NCI-H146 (cell line): ENCODE measurements at regions not wholly inside any gene's neighbourhood (a gene's known extent, or its start where the extent isn't known, plus 50 kb on each side); places are given as distances from the start of the nearest gene placed in this dataset.

Experiments
- DNase-seq: peaks from one replicate; lab custom pipeline; 2025; lab: John Stamatoyannopoulos, UW

DNA sequence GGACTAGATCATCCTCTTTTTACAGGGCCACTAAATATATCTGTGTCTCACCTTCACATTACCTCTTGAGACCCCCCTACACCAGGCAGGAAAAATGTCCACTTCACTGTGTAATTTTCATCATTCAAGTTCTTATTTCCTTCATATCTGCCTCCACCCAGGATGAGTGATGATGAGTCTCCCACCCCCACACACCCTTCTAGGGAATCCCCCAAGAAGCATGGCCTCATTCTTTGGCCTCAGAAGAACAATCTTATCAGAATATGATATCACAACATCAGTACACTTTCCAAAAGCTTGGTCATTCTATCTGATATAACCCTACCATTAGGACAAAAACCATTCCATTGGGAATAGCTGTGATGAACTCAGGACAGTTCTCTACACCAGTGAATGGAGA, 170.3 kb upstream of the DUSP10 start:
- DNase-seq: no peak

DNA sequence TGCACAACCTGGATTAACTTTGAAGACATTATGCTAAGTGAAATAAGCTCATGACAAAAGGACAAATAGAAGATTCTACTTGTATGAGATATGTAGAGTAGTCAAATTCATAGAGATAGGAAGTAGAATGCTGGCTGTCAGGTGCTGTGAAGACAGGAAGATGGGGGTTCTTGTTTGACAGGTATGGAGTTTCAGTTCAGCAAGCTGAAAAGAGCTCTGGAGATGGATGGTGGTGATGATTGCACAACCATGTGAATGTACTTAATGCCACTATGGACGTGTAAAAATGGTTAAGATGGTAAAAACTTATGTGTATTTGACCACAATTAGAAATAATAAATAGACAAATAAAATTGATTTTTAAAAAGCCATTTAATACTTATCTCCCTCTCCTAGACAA, 169.8 kb upstream of the DUSP10 start:
- no peak for DNase-seq

DNA sequence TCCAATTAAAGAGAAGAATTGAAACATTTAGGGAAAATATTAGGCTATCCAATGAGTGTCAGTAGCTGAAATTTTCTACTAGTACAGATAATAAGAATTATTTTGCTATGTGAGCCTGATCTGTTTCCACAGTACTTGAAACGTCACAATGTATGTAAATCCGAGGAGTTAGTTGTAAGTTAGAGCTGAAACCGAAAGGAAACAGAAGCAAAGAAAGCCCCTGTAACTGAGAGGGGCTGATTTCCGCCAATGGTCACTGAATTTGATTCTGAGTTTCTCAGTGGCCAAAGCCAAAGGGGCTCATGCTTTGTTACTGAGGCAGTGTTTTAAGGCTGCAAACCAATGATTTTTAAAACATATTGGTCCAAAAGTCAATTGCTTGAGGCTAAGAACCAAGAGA, 168.3 kb upstream of the DUSP10 start:
- no peak for DNase-seq

DNA sequence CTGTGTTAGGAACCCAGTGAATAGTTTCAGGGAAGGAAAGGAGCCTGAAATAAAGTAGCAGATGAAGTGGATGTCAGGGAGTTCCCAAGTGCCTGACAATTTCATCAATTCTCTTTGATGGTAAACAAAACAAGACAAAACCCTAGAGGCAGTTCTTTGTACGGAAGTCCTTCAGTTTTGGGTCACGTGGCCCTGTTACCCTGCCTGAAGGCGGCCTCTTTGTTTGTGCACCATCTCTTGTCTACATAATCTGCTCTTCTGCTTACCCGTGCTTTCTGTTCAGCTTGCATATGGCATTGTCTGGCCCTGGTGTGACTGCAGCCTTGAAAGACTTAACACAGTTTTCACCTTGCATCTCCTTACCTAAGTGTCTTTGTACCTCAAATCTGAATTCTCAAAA, 166.7 kb upstream of the DUSP10 start:
- no peak for DNase-seq

DNA sequence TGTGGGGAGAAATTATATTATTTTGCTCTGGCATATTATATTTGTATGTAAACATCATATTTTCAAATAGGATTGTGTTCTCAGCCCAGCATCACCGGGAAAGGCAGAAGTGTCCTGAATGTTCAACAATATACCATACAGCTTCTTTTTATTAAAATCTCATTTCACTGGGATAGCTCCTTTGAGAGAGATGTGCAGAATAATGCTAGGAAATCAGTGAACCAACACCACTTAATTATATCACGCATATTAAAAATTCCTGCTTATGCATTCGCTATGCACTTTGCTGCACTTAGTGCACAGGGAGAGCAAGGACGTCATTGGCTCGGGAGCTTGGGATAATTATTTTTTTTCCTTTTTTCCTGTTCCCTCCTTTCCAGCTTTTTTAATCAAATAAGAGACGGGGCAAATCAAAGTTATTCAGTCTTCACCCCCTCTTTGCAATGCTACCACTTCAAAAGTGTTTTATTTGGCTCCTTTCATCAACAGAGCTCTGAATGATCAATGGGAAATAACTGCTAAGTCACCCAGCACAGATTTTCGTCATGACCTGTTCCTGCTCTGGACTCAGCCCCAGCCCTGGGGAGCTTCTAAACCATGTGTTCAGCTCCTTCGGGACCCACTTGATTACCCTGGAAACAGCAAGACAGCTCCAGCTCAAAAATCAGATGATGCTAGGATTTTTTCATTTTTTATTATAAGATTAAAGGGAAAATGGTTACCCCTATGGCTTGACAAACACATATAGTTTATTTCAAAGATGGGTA, 165.5 kb upstream of the DUSP10 start:
- no peak for DNase-seq

DNA sequence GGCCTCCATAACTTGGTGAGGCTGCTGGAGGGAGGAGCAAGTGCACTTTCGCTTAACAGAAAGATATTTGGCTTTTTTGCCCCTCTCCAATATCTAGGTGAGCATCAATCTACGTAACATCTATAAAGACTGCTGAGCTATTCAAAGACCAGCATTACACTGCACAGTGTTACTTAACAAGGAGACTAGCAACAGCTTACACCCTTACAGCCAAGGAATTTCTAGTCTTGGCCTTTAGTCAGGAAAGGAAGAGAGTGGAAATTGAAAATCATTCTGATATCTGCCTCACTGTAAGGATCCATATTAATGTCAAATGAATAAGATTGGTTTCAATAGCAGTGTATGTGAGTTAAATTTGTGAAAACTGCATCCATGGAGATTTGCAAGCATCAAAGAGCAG, 163.9 kb upstream of the DUSP10 start:
- DNase-seq: no peak

DNA sequence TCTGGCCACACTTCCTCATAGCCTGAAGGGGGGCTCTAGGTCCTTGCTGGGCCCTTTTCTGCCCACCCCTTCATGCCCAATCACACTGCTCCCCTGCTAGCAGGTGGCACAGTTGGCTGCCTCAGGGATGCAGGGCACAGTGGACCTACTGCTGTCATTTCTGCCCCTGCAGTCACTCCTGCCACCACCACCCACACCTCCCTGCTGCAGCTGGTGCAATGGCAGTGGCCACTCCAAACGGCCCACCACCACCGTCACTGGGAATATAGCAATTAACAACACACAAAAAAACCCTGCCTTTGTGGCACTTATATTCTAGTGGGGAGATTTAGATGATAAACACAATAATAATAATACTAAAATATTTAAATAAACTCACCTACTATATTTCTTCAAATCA, 162.4 kb upstream of the DUSP10 start:
- DNase-seq: no peak

DNA sequence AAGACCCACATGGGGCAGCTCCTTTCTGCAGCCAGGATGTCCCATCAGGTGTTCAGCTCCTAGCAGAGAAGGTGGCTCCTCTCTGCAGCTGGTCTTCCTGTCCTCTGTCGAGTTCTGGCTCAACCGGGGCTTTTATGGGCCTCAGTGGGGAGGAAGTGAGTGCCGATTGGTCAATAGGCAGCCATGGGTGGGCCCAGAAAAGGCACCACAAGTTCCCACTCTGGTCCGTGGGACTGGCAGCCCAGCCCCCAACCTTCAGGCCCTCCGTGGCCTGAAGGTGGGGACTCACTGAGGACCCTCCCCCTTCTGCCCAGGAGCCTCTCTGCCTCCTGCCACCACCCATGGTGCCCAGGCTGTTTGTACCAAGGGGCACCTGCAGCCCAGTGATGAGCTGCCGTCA, 161.7 kb upstream of the DUSP10 start:
- DNase-seq: no peak

DNA sequence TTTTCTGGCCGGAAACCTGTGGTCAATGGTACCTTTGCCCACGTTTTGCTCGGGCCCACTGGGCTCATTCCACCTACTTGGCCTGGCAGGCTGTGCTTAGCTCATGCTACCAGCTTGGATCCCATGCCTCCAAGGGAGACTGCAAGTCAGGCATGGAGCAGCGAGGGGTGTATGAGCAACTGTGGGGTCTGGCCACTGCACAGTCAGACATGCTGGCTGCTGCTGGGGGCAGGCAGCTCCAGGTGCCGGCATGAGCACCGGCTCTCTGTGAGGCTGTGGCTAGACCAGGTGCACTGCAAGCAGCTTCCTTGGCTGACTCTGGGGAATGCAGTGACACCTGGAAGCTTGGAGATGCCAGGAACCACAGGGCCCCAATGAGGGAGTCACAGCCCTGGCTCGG, 161.1 kb upstream of the DUSP10 start:
- DNase-seq: no peak

DNA sequence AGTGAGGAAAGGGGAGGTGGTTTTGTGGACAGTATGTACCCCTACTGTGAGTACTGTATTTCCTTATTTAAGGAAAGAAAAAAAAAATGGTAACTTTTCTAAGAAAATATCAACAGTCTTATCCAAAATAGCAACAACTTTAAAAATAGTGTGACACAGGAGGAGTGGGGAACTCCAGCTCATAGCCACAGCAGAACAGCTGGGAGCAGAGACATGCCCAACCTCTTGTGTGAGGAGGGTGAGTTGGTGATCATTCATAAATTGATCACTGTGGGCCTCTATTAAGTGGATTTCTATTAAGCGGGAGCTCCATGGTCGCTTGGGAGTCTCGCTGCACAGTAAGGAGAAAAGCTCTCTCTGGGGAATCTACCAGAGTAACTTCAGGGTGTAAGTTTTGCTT, 158.8 kb upstream of the DUSP10 start:
- no peak for DNase-seq

DNA sequence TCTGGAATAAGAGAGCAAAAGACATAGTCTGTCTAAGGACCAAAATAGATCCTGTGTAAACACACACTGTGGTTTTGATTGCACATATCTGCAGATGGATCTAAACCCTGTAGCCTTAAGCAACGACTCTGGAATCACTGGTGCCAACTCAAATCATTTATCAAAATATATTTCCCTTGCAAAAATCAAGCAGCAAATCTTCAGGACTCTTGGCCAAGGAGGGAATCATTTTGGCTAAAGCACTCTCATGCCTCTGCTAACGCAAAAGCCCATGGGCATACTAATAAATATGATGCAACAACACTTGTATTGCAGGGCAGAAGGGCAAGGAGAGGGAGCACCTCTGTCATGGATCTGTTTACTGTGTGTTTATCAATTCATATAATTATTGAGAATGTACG, 155.4 kb upstream of the DUSP10 start:
- no peak for DNase-seq

DNA sequence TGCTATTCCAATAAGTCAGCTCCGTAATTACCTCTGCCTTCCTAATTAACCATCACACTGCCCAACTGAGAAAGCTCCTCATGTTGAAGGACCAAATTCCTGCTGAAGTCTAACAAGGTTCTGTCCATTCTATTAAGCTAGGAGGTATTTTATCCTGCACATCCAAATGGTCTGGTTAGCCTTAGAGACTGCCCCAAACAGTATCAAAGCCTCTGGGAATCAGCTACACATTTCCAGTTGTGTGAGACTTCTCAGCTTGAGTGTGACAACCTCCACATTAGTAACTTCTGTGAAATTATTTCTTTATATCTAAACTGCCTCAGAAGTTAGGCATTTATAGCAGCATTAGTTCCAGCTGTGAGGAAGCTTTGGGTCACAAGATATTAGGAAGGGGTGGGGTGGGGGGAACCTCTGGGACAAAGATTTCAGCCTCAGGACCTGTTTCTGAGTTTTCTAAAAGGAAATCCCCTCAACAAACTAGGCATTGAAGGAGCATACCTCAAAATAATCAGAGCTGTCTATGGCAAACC, 150.5 kb upstream of the DUSP10 start:
- no peak for DNase-seq

DNA sequence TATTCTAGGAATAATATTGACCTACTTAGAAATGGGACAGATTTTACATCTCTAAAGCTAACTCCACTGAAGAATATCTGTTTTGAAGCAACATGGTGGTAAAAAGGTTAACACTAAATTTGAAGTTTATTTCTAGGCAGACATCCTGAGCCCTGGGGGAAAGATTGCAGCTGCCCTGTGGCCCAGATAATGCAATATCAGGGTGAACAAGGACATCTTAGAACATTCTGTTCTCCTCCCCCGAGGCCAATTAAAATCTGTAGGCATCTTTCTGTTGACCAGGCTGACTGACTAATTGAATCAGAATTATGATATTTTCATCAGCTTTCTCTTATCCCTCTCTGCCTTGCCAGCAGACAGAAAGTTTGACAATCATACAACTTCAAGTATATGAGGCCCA, 149.8 kb upstream of the DUSP10 start:
- DNase-seq: no peak

DNA sequence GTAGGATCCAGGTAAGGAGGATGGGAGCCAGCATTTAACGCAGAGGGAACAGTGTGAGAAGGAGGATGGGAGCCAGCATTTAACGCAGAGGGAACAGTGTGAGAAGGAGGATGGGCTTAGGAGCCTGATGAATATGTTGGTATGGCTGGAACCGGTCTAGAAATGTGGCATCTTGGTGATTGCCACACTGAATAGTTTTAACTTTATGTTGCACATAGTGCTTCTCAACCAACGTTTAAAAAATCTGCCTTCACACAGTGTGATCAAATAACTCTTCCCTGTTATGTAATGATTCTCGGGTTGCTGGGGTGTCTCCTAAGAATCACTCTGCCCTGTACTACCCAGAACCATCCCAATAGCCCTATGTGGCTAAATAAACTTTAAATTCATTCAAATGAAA, 146.9 kb upstream of the DUSP10 start:
- no peak for DNase-seq

DNA sequence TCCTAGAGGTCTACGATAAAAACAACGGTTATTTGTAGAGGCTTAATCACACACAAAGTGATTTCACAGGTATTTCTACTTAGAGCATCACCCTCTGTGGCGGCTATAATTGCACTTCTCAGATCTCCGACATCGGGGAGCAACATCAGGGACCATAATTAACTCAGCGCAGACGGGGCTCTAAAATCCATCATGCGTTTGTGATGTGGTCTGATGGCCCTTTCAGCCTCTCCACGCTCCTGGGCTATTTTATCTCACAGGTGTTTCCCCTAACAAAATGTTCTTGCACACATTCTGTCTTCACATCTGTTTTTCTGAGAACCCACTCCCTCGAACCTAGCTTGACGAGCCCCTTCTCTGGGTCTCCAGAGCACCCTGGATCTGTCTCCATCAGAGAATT, 146.3 kb upstream of the DUSP10 start:
- no peak for DNase-seq

DNA sequence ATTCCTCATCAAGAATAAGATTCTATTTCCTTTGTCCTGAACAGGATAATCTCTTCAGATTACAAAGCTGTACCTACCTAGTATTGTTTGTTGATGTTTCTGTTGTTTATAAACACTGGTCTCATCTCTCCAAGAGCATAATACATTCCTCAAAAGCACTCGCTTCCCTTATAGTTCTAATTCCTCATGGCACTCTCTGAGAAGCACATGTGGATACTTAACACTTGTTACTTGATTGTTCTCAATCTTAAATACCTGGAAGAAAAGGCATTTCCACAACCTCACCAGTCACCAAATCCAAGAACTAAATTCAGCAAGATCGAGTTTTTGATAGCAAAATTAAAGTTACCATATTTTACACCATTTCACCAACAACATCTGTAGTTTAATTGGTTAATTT, 145.9 kb upstream of the DUSP10 start:
- DNase-seq: no peak

DNA sequence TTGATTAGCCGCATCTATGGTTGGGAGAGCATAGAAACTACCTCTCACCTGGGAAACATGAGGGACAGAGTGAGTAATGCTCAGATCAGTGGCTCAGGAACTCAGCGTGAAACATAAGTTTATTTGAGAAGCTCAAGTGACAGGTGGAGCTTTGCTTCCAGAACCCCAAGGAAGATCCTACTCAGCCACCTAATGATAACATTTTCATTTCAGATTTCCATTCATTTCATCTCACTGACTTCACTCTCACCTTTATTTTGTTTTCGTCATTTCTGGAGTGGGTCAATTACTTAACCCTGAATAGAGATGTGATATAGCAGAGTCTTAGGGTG, 145.5 kb upstream of the DUSP10 start:
- DNase-seq: no peak

DNA sequence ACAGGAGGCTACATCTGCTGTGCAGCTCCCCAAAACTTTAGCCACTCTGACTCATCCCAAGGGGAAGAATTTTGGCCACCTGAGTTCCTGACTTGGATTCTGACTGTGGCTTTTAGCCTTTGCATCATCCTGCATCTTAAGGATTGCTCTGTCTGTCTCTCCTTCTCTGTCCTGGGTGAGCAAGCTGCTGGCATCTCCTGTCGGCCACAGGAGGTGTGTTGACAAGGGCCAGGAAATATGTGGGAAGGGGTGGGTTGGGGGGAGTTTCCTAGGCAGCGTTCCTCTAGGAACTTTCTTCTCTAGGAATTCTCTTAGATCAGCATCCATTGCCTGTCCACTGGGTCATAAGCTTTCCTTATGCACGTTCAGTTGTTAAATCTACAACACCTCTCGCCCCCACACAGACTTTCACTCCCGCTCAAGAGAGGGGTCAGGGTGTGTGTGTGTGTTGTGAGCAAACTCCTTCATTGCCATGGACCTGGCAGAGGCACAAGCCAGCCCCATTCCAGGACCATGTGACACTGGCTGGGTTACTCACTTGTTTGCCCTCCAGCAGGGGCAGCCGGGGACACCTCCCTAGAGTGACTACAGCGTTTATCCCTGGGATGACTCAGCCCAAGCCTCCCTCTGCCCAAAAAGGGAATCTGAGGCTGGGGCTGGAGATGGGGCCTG, 145.0 kb upstream of the DUSP10 start:
- peak; percentile 3 for DNase-seq

DNA sequence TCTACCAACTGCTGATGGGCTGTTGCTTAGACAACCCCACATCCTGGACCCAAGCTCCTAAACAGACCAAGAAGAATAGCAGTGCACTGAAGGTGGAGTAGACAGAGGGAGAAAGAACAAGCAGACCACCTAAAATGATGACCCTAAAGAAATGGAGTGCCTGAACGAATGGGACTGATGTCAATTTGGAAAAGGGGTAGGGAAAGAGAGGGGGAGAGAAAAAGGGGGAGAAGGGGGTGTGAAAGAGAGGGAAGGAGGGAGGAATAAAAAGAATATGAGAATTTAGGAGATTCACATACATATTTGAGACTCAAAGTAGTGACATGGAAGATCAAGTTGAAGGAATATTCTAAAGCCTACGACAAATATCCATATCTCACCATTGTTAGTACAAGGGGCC, 144.4 kb upstream of the DUSP10 start:
- DNase-seq: no peak

DNA sequence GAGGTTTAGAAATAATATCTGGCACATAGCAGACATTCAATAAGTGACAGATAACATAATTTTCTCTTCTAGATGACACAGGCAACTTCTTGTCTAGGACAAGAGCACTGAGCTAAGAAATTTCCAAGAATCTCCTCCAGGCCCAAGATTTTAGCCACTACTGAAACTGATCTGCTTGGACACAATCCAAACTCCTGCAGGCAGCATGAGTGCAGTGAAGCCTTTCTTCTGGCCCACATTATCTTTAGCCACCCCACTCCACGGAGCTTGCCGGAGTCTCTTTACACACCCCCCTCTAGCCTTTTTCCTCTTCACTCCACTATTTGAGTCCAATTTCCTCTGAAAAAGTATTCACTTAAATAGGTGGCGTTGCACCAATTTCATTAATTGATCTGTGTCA, 142.9 kb upstream of the DUSP10 start:
- no peak for DNase-seq

DNA sequence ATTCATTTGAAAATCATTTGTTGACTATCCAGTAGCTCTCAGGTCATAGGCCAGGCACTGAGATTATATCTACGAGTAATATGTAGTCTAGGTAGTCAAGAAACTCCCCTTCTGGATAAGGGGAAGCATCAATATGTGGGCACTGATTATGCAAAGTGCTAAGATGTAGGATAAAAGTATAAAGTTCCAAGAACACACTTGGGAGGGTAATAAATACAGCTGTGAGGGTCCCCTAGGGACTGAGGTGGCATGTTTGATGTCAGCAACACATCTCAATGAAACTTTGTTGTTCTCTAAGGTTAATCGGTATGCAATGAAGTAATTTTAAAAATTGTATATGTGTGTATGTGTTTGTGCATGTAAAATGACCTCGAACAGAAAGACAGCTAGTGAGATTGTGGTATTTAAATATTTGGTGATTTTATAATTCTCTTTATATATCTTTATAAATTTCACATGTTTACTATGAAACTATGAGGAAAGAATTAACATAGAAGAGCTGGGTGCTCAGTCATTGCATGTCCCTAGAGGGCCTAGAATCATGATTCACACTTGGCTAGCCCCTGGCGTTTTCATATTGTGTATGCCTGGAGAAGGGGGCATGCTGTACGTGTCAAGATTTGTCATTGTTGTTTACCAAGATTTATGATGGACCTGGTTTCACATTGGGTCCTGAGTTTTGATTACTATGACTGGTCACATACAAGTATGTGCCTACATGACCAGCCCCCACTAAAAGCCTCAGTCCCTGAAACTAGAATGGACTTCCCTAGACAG, 140.1 kb upstream of the DUSP10 start:
- DNase-seq: no peak

DNA sequence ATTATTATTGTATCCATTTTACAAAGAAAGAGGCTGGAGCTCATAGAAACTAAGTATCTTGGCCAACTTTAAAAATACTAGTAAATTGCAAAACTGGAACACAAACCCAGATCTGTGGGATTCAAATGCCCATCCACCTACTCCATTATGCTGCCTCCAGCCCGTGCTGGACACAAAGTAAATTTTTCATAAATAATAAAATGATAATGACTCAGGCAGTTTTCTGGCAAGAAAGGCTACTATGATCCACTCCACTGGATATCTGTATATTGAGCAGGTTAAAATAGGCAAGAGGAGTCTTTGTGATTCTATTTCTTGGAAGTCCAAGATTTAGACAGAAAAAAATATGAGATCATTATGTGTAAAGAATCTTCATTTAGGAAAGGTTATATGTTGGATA, 138.3 kb upstream of the DUSP10 start:
- DNase-seq: no peak

DNA sequence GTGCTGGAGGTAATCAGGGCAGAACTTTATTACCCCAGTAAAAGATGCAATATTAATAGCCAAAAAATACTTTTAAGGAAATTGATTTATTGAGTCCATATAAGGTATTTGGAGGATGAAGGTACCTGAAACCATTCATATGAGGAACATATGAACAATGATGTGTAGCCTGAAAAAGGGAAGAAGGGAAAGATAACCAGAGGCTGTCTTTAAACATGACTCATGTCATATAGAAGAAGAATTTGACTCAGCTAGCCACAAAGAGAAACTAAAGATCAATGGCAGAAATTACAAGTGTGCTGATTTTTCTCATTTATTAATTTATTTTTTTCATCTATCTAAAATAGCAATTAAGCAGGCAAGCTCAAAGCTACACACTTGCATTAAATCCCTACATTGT, 136.2 kb upstream of the DUSP10 start:
- DNase-seq: no peak
